ENCODE measurements at regions not wholly inside any gene's neighbourhood (a gene's known extent, or its start where the extent isn't known, plus 50 kb on each side); places are given as distances from the start of the nearest gene placed in this dataset.

DNA sequence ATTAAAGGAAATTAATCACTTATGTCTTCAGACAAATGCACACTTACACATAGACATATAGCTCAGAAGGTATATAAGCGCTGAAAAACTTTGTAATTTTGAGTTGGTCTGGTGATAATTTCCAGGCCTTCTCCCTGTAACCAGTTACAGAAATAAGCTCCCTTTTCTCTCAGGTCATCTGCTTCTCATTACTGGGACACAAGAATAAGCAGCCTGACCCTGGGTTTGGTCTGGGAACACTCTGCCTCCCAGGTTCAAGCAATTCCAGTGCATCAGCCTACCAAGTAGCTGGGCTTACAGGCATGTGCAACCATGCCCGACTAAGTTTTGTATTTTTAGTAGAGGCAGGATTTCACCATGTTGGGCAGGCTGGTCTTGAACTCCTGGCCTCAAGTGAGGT is 274.5 kb downstream of the LMO7 start:
- Mint-ChIP-seq H3K4me3 (ENCODE audit: unreplicated experiment) (no peak overlapping the region), H3K36me3 (ENCODE audit: low read depth, unreplicated experiment) (no peaks in the 10 kb centered on the region), H3K27me3 (ENCODE audit: low read depth, unreplicated experiment) (peaks cover 3% of the 10 kb centered on the region), H3K27ac (ENCODE audit: unreplicated experiment) (no peak overlapping the region), H3K4me1 (ENCODE audit: low read depth, unreplicated experiment) (no peaks in the 10 kb centered on the region), H3K9me3 (ENCODE audit: unreplicated experiment) (no peaks in the 10 kb centered on the region)
- H3K79me2 ChIP-seq (ENCODE audit: insufficient read depth, low read length) = no peaks in the 10 kb centered on the region
- no peaks in the 10 kb centered on the region for H3K9me3 ChIP-seq (ENCODE audit: insufficient read depth, low read depth, low read length)
- DNase-seq (ENCODE audit: low read depth) (no peak), FAIRE-seq (no peak)
- no peaks in the 10 kb centered on the region for H3K36me3 ChIP-seq (ENCODE audit: insufficient read depth, low read length)
- H3K4me1 ChIP-seq (ENCODE audit: insufficient read depth, low read length) = no peaks in the 10 kb centered on the region
- H2AFZ ChIP-seq (ENCODE audit: low read depth, low read length) = no peak overlapping the region
- no peak overlapping the region for H3K27ac ChIP-seq (ENCODE audit: low read depth, low read length)
- H3K9ac ChIP-seq (ENCODE audit: low read length) = no peak overlapping the region
- no peak overlapping the region for H3K4me2 ChIP-seq (ENCODE audit: low read length)
- H3K4me3 ChIP-seq (ENCODE audit: insufficient read depth, low read depth, low read length) = no peak overlapping the region
- H4K20me1 ChIP-seq (ENCODE audit: insufficient read depth, low read length) = no peaks in the 10 kb centered on the region
- TF ChIP-seq, protein P1, sequence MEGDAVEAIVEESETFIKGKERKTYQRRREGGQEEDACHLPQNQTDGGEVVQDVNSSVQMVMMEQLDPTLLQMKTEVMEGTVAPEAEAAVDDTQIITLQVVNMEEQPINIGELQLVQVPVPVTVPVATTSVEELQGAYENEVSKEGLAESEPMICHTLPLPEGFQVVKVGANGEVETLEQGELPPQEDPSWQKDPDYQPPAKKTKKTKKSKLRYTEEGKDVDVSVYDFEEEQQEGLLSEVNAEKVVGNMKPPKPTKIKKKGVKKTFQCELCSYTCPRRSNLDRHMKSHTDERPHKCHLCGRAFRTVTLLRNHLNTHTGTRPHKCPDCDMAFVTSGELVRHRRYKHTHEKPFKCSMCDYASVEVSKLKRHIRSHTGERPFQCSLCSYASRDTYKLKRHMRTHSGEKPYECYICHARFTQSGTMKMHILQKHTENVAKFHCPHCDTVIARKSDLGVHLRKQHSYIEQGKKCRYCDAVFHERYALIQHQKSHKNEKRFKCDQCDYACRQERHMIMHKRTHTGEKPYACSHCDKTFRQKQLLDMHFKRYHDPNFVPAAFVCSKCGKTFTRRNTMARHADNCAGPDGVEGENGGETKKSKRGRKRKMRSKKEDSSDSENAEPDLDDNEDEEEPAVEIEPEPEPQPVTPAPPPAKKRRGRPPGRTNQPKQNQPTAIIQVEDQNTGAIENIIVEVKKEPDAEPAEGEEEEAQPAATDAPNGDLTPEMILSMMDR (IDR thresholded peaks at IDR 0.05; ENCODE audit: insufficient read depth, low read depth, low read length) = no peak
- TF ChIP-seq EZH2 (IDR thresholded peaks at IDR 0.05; ENCODE audit: insufficient read depth, low read length) = no peak
- no peaks in the 10 kb centered on the region for H3K27me3 ChIP-seq (ENCODE audit: insufficient read depth, low read length)
